ENCODE measurements at regions not wholly inside any gene's neighbourhood (a gene's known extent, or its start where the extent isn't known, plus 50 kb on each side); places are given as distances from the start of the nearest gene placed in this dataset.
"Not testable (repeated sequence)": the region's sequence is repeated elsewhere in the genome, so short reads cannot be mapped to it uniquely, and the experiment has no call there.

- TF ChIP-seq CTCF (IDR thresholded peaks at IDR 0.05; ENCODE audit: unreplicated experiment), result no peak
- H3K9me3 Mint-ChIP-seq (ENCODE audit: unreplicated experiment), result no peaks in the 10 kb centered on the region
- peaks cover 4% of the 10 kb centered on the region for H3K27me3 Mint-ChIP-seq (ENCODE audit: unreplicated experiment)
- no peak overlapping the region for H3K4me3 Mint-ChIP-seq (ENCODE audit: unreplicated experiment)
- peaks cover 16% of the 10 kb centered on the region for H3K4me1 Mint-ChIP-seq (ENCODE audit: unreplicated experiment)
- no peak overlapping the region for H3K27ac Mint-ChIP-seq (ENCODE audit: unreplicated experiment)
- no peaks in the 10 kb centered on the region for H3K36me3 Mint-ChIP-seq (ENCODE audit: low read depth, unreplicated experiment)
- no peak for DNase-seq (ENCODE audit: low spot score)
These were observed 99.1 kb upstream of the MED13L start for GRCh38 chr12:116376354-116377193.

GRCh38 chr12:116377194-116377571, 99.7 kb upstream of the MED13L start:
- not testable (repeated sequence) for H3K27ac Mint-ChIP-seq (ENCODE audit: unreplicated experiment); DNase-seq (ENCODE audit: low spot score); H3K4me3 Mint-ChIP-seq (ENCODE audit: unreplicated experiment); H3K9me3 Mint-ChIP-seq (ENCODE audit: unreplicated experiment); H3K36me3 Mint-ChIP-seq (ENCODE audit: low read depth, unreplicated experiment); H3K27me3 Mint-ChIP-seq (ENCODE audit: unreplicated experiment)
- H3K4me1 Mint-ChIP-seq (ENCODE audit: unreplicated experiment), result peaks cover 22% of the 10 kb centered on the region

- Mint-ChIP-seq H3K4me1 (ENCODE audit: unreplicated experiment) (peaks cover 30% of the 10 kb centered on the region), H3K36me3 (ENCODE audit: low read depth, unreplicated experiment) (no peaks in the 10 kb centered on the region), H3K27ac (ENCODE audit: unreplicated experiment) (no peak overlapping the region), H3K4me3 (ENCODE audit: unreplicated experiment) (no peak overlapping the region), H3K27me3 (ENCODE audit: unreplicated experiment) (peaks cover 3% of the 10 kb centered on the region), H3K9me3 (ENCODE audit: unreplicated experiment) (no peaks in the 10 kb centered on the region)
- no peak for DNase-seq (ENCODE audit: low spot score)
- no peak for TF ChIP-seq CTCF (IDR thresholded peaks at IDR 0.05; ENCODE audit: unreplicated experiment)
These were observed 100.5 kb upstream of the MED13L start for GRCh38 chr12:116378002-116378401.

- H3K27me3 Mint-ChIP-seq (ENCODE audit: unreplicated experiment), result peaks cover 3% of the 10 kb centered on the region
- H3K4me3 Mint-ChIP-seq (ENCODE audit: unreplicated experiment), result no peak overlapping the region
- H3K27ac Mint-ChIP-seq (ENCODE audit: unreplicated experiment), result no peak overlapping the region
- no peaks in the 10 kb centered on the region for H3K9me3 Mint-ChIP-seq (ENCODE audit: unreplicated experiment)
- DNase-seq (ENCODE audit: low spot score), result no peak
- no peaks in the 10 kb centered on the region for H3K36me3 Mint-ChIP-seq (ENCODE audit: low read depth, unreplicated experiment)
- TF ChIP-seq CTCF (IDR thresholded peaks at IDR 0.05; ENCODE audit: unreplicated experiment), result no peak
- peaks cover 38% of the 10 kb centered on the region for H3K4me1 Mint-ChIP-seq (ENCODE audit: unreplicated experiment)
These were observed 102.6 kb upstream of the MED13L start for GRCh38 chr12:116380108-116380507.

GRCh38 chr12:116380740-116381139, 103.2 kb upstream of the MED13L start:
- H3K9me3 Mint-ChIP-seq (ENCODE audit: unreplicated experiment); H3K27me3 Mint-ChIP-seq (ENCODE audit: unreplicated experiment); H3K36me3 Mint-ChIP-seq (ENCODE audit: low read depth, unreplicated experiment); DNase-seq (ENCODE audit: low spot score); H3K27ac Mint-ChIP-seq (ENCODE audit: unreplicated experiment); H3K4me3 Mint-ChIP-seq (ENCODE audit: unreplicated experiment): not testable (repeated sequence)
- peaks cover 33% of the 10 kb centered on the region for H3K4me1 Mint-ChIP-seq (ENCODE audit: unreplicated experiment)

GRCh38 chr12:116381240-116381743, 103.8 kb upstream of the MED13L start:
- no peak for DNase-seq (ENCODE audit: low spot score)
- H3K4me3 Mint-ChIP-seq (ENCODE audit: unreplicated experiment), result peak overlapping the region; percentile 79
- no peak for TF ChIP-seq CTCF (IDR thresholded peaks at IDR 0.05; ENCODE audit: unreplicated experiment)

More at GRCh38 chr12:116381240-116381743, 103.8 kb upstream of the MED13L start:
- Mint-ChIP-seq H3K4me1 (ENCODE audit: unreplicated experiment) (peaks cover 30% of the 10 kb centered on the region), H3K27ac (ENCODE audit: unreplicated experiment) (peak overlapping the region; percentile 88), H3K9me3 (ENCODE audit: unreplicated experiment) (no peaks in the 10 kb centered on the region), H3K27me3 (ENCODE audit: unreplicated experiment) (peaks cover 3% of the 10 kb centered on the region), H3K36me3 (ENCODE audit: low read depth, unreplicated experiment) (no peaks in the 10 kb centered on the region)

All from endothelial cell (in vitro differentiated cells).